Heart right ventricle (tissue), 16 donors: ENCODE measurements at regions not wholly inside any gene's neighbourhood (a gene's known extent, or its start where the extent isn't known, plus 50 kb on each side); places are given as distances from the start of the nearest gene placed in this dataset.

Source experiments
- ATAC-seq, 8 donors: fragments of 200-7000 bp; cut with Tn5 transposase; one replicate each; pipeline ENCODE4 v1.9.1; 2020; ENCODE audit warnings: mild to moderate bottlenecking in 8 of 8, moderate library complexity in 8 of 8, moderate number of reproducible peaks in 1 of 8
- DNase-seq, 2 donors: peaks; one replicate each; pipeline ENCODE4 v3.0.0-alpha.2; 2020
- H3K27ac ChIP-seq, 10 donors: fragments of 200-600 bp; sonication (generic) in 2 of 10; one replicate each; pipeline versions ENCODE4 v1.5.0 to v1.8.0; 2020 to 2022; ENCODE audit warnings: mild to moderate bottlenecking in 3 of 10
- H3K27me3 ChIP-seq, 7 donors: fragments of 200-600 bp; one replicate each; pipeline ENCODE4 v1.8.0; 2021 to 2022; ENCODE audit warnings: mild to moderate bottlenecking in 2 of 7
- H3K36me3 ChIP-seq, 9 donors: fragments of 200-600 bp; sonication (generic) in 1 of 9; one replicate each; pipeline versions ENCODE4 v1.5.0 to v1.8.0; 2020 to 2022; ENCODE audit warnings: mild to moderate bottlenecking in 2 of 9
- H3K4me1 ChIP-seq, 9 donors: fragments of 200-600 bp; sonication (generic) in 1 of 9; one replicate each; pipeline versions ENCODE4 v1.5.0 to v1.8.0; 2020 to 2022; ENCODE audit warnings: mild to moderate bottlenecking in 4 of 9
- H3K4me3 ChIP-seq, 10 donors: fragments of 200-600 bp; sonication (generic) in 2 of 10; one replicate each; pipeline versions ENCODE4 v1.5.0 to v1.8.0; 2020 to 2022; ENCODE audit warnings: mild to moderate bottlenecking in 7 of 10, moderate library complexity in 2 of 10
- H3K9me3 ChIP-seq, 11 donors: fragments of 200-600 bp in 10 of 11; sonication (generic) in 2 of 11; one replicate each; pipeline versions ENCODE4 v1.5.0 to v1.8.0; 2013 to 2022; ENCODE audit warnings: mild to moderate bottlenecking in 2 of 11, control low read depth in 1 of 11, moderate library complexity in 1 of 11
- WGBS, 2 donors: extraction: QIAGEN DNeasy Blood & Tissue Kit; methylation state at CpG; one replicate each; pipeline ENCODE4 v1.1.7; 2013; ENCODE audit warnings: inconsistent platforms in 1 of 2; 5-methylcytosine and 5-hydroxymethylcytosine counted together
- intact Hi-C, 10 donors: fragments of 100-400 bp; cut with DNase I; formaldehyde crosslinking; loops; one replicate each; pipeline versions ENCODE4 v1.11.1 to v1.14.2; 2022
- TF ChIP-seq, protein P1 (sequence below), 9 donors: fragments of 200-600 bp; sonication (generic) in 2 of 9; IDR thresholded peaks; one replicate each; pipeline versions ENCODE4 v1.5.0 to v1.8.0; 2021 to 2022; ENCODE audit warnings: antibody characterized with exemption in 9 of 9, mild to moderate bottlenecking in 5 of 9, moderate library complexity in 1 of 9
- donor health status: Arrhythmogenic right ventricular cardiomyopathy.
- donor health status: ischemic (EF 13 %, LVEDD 7.1; RV severe dilation, severe dysfunction).
- donor health status: healthy with polysubstance abuse.
- donor health status: DM: no; HTN: yes; CAD: no.
- donor health status: DM: no; HTN: no; CAD: no.
- donor health status: ischemic (EF 25% LVEDD 6.9; RV normal size, moderate dysfunction).
- donor health status: ischemic (EF 25% LVEDD 5.7; RV mildly dilated, moderate dysfunction).
- donor health status: healthy.
- donor health status: DM: yes; HTN: yes; CAD: no.
- donor health status: Ischemic cardiomyopathy.
- donor health status: ischemic (EF 35%, LVEDD 5.7; RV mildly dilated, moderate dysfunction).
- donor health status: nonischemic (EF 11% LVEDD 7.7; RV severe dilation, severe dysfunction).
- donor health status: DM: yes; HTN: yes; CAD: no.
- donor health status: PGD.
- donor health status: ischemic (EF 29% LVEDD 5.4; RV normal size, mild dysfunction).
- donor health status: nonischemic (EF 23%, LVEDD 6.1; RV moderate dilation, normal function).

DNA sequence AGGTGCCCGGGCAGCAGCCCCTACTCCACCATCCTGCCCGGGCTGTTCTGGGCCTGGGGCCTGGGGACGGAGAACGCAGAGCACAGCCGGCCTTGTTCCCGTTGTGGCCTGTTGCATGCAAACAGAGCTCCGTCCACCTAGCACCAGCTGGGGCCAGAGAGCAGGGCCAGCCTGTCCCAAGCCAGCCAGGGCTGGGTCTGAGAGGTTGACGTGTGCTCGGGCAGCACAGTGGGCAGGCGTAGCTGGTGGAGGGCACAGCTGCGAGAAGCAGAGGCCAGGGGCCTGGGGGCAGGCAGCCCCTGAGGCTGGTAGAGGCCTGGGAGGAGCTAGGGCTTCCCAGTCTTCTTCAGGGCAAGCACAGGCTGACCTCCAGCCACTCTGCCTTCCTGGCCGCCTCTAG, 1192.6 kb downstream of the BRD1 start:
- no peaks in the 10 kb centered on the region for H3K4me1 ChIP-seq
- H3K36me3 ChIP-seq, result no peaks in the 10 kb centered on the region
- no peak for DNase-seq
- H3K4me3 ChIP-seq, result no peak overlapping the region
- H3K9me3 ChIP-seq, result no peaks in the 10 kb centered on the region
- H3K27ac ChIP-seq, result no peak overlapping the region
- intact Hi-C loops, result no loop called here
- peaks cover 0 to 41% (median 27%) of the 10 kb centered on the region in 7 donors for H3K27me3 ChIP-seq
- WGBS, 2 donors, result 85 to 89% methylated on average over 12 of the region's 12 CpGs
- ATAC-seq, result no peak
- TF ChIP-seq, protein P1, sequence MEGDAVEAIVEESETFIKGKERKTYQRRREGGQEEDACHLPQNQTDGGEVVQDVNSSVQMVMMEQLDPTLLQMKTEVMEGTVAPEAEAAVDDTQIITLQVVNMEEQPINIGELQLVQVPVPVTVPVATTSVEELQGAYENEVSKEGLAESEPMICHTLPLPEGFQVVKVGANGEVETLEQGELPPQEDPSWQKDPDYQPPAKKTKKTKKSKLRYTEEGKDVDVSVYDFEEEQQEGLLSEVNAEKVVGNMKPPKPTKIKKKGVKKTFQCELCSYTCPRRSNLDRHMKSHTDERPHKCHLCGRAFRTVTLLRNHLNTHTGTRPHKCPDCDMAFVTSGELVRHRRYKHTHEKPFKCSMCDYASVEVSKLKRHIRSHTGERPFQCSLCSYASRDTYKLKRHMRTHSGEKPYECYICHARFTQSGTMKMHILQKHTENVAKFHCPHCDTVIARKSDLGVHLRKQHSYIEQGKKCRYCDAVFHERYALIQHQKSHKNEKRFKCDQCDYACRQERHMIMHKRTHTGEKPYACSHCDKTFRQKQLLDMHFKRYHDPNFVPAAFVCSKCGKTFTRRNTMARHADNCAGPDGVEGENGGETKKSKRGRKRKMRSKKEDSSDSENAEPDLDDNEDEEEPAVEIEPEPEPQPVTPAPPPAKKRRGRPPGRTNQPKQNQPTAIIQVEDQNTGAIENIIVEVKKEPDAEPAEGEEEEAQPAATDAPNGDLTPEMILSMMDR (IDR thresholded peaks at IDR 0.05), result no peak

DNA sequence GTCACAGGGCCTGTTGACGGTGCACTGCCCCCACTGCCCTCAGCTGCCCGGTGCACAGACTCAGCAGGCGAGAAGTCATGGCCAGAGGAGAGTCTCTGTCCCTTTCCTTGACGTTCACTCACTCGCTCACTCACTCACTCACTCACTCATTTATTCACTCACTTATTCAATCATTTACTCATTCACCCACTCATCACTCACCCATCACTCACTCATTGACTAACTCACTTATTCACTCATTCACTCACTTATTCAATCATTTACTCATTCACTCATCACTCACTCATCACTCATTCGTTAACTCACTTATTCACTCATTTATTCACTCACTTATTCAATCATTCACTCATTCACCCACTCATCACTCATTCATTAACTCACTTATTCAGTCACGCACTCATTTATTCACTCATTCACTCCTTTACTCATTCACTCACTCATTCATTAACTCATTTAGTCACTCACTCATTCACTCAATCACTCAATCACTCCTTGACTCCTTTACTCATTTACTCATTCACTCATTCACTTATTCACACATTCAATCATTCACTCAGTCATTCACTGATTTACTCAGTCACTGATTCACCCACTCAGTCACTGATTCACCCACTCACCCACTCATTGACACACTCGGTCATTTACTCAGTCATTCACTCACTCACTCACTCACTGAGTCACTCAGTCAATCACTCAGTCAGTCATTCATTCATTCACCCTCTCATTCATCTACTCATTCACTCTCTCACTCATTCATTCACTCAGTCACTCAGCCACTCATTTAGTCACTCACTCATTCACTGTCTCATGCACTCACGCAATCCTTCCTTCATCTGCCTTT, 1193.5 kb downstream of the BRD1 start:
- H3K27ac ChIP-seq, result no peak overlapping the region
- peaks cover 0 to 45% (median 31%) of the 10 kb centered on the region in 7 donors for H3K27me3 ChIP-seq
- ATAC-seq (no peak), DNase-seq (no peak)
- no peak overlapping the region for H3K4me3 ChIP-seq
- no peaks in the 10 kb centered on the region for H3K9me3 ChIP-seq
- WGBS, 2 donors, result 74 to 79% methylated on average over 9 of the region's 9 CpGs
- intact Hi-C loops, result no loop called here
- no peaks in the 10 kb centered on the region for H3K4me1 ChIP-seq
- no peaks in the 10 kb centered on the region for H3K36me3 ChIP-seq
- TF ChIP-seq, protein P1 (IDR thresholded peaks at IDR 0.05), result no peak

DNA sequence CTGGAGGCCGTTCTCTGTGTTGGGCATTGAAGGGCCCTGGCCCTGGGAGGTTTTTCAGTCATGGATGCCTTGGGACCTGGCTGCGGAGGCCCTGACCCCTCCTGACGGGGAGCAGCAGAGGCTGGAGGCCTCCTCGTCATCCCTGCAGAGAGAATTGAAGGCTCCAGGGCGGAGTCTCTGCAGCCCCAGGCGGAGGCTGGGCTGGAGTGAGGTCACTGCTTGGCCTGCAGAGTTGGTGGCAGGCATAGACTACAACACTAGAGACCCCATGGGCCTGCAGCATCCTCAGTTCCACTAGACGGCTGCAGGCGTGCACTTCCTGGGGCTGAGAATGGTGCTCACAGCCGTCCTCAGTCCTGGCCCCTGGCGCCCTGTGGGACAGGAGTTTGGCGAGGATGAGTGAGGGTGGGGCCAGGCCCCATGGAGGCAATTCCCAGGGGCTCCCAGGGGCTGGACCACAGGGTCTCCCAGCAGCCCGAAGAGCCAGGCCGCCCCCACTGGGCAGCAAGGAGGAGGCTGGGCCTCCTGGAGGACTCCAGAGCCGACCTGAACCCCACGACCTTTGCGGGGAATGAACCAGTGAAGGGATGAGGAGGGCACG, 1194.9 kb downstream of the BRD1 start:
- no peaks in the 10 kb centered on the region for H3K4me1 ChIP-seq
- 67 to 71% methylated on average over 17 of the region's 17 CpGs for WGBS, 2 donors
- no peak overlapping the region for H3K27ac ChIP-seq
- H3K4me3 ChIP-seq, result no peak overlapping the region
- TF ChIP-seq, protein P1 (IDR thresholded peaks at IDR 0.05), result no peak
- no peaks in the 10 kb centered on the region for H3K36me3 ChIP-seq
- ATAC-seq (no peak), DNase-seq (no peak)
- no peaks in the 10 kb centered on the region for H3K9me3 ChIP-seq
- intact Hi-C loops, result no loop called here
- peaks cover 0 to 60% (median 44%) of the 10 kb centered on the region in 7 donors for H3K27me3 ChIP-seq

DNA sequence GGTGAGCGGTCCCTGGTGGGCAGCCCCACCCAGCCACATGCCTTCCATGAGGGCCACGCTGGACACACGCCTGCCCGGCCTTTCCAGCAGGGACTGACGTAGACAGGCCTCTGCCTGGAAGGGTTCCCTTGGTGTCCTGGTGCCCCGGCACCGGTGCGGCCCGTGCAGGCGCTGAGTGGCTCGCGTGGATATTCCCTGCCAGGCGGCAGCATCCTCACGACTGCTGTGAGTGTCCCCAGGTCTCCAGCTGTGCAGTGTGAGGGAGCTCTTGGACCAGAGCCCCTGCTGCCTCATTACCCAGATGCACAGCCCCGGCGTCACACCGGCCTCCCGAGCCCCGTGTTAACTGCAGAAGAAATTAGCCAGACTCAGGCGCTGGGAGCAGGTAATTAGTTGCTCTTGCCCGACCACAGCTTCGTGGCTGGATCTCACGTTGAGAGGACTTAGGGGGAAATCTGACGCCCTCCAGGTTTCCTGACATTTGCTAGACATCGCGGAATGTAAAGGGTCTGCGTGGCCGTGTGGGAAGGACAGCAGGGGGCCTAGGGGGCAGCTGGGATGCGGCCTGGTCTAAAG, 1196.3 kb downstream of the BRD1 start:
- 59 to 62% methylated on average over 29 of the region's 29 CpGs for WGBS, 2 donors
- Histone ChIP-seq H3K36me3 (no peaks in the 10 kb centered on the region), H3K27me3 (peaks cover 0 to 70% (median 46%) of the 10 kb centered on the region in 7 donors), H3K27ac (no peak overlapping the region), H3K4me1 (no peaks in the 10 kb centered on the region), H3K9me3 (no peaks in the 10 kb centered on the region), H3K4me3 (no peak overlapping the region)
- ATAC-seq (no peak), DNase-seq (no peak)
- TF ChIP-seq, protein P1 (IDR thresholded peaks at IDR 0.05), result no peak
- intact Hi-C loops, result no loop called here
